A204.1 (cell line): ENCODE measurements at regions not wholly inside any gene's neighbourhood (a gene's known extent, or its start where the extent isn't known, plus 50 kb on each side); places are given as distances from the start of the nearest gene placed in this dataset.
A peak's percentile ranks its signal among the peaks of the same experiment; 100 is the strongest.
"Not testable (repeated sequence)": the region's sequence is repeated elsewhere in the genome, so short reads cannot be mapped to it uniquely, and the experiment has no call there.

ENCODE experiments used
- FAIRE-seq: peaks from 2 replicates; lab custom pipeline; 2012; peaks lifted over from hg19 to GRCh38; lab: Jason Lieb, UNC

DNA sequence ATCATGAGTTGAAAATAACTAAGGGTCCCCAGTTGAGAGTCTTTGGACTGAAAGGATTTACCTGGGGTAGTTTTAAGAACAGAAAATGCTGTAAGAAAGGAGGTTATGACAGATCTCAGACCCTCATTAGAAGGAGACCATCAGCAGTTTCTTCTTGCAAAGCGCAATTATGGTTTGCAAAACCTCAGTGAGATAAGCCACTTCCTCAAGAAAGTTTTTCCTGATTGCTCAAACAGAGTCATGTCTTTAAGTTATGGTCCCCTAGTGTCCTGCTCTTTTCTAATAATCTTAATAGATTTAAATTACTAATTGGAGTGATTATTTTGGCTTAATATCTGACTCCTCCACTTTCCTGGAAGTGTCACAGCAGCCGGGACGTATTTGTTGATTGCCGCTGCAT, 293.2 kb upstream of the KLF4 start:
- no peak for FAIRE-seq

DNA sequence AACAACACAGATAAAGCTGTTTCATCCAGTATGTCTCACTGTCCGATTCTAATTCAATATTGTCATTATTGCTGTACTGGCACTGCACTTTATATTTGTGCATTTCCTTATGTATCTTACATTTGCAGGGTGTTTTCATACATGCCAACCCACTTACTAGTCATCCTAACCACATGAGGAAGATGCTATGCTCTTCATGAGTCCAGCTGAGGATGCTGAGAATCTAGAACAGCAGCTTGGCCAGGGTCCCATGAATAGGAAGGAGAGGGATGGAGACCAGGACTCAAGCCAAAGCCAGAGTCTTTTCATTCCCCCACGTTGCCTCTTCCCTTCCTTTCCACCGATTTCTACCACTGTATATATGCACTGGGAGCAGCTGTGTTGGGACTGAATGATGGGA, 292.8 kb upstream of the KLF4 start:
- FAIRE-seq, result no peak

DNA sequence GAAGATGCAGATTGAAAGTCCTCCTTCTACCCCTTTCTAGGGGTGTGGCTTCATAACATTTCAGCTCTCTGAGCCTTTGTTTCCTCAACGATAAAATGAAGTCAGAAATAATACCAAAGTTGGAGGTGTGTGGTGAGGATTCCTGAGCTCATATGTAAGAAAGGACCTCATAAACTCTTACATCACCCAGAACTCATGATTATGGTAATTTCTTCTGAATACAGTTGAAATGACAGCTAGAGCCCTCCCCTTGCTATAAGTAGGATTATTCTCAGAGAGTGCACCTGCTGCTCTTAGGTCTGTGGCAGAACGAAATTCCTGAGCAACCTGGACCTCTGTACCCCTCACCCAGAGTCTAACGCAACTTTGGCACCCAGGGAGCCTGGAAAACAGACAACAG, 291.4 kb upstream of the KLF4 start:
- FAIRE-seq, result no peak

DNA sequence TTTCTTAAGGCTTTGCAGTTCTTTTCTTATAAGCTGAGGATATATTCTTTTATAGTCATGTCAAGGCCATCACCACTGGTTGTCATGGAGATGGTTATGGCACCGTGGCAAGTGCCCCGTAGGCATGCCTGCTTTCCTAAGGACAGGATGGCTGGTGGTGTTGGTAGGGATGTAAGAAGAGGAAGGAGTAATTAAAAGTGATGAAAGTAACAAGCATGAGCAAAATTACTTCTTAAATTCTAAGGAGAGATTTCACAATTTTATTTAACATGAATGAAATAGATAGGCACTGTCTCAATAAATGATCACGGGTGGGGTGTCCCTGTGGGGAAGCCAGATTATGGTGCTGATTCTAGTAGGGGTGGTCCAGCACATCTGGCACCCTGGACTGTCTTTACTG, 290.2 kb upstream of the KLF4 start:
- no peak for FAIRE-seq

DNA sequence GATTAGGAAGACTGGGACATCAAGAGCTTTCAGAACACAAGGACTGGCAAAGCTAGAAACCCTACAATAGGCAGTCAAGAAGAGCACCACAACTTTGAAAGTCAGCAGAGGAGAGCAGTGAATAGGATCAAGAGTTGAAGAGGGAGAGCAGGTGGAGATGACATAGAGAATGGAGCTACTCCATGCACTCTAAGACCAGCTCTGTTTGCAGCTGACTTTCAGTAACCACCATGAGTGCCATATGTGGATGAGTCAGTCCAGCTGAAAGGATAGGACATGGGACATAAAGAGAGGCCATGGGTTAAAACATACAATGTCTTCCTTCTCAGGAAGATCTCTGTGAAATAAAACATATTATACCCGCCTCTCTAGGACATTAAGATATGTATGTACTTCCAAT, 289.1 kb upstream of the KLF4 start:
- FAIRE-seq, result no peak

DNA sequence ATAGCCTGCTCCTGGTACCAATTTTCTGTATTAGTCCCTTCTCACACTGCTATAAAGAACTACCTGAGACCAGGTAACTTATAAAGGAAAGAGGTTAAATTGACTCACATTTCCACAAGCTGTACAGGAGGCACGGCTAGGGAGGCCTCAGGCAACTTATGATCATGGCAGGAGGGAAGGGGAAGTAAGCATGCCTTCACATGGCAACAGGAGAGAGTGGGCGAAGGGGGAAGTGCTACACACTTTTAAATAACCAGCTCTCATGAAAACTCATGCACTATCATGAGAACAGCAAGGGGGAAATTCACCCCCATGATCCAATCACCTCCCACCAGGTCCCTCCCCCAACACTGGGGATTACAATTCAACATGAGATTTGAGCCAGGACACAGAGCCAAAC, 284.5 kb upstream of the KLF4 start:
- FAIRE-seq, result not testable (repeated sequence)

DNA sequence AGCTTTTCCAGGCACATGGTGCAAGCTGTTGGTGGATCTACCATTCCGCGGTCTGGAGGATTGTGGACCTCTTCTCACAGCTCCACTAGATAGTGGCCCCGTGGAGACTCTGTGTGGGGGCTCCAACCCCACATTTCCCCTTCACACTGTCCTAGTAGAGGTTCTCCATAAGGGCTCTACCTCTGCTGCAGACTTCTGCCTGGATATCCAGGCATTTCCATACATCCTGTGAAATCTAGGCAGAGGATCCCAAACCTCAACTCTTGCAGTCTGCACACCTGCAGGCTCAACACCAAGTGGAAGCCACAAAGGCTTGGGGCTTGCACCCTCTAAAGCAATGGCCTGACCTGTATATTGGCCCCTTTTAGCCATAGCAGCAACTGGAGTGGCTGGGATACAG, 283.4 kb upstream of the KLF4 start:
- FAIRE-seq, result no peak

DNA sequence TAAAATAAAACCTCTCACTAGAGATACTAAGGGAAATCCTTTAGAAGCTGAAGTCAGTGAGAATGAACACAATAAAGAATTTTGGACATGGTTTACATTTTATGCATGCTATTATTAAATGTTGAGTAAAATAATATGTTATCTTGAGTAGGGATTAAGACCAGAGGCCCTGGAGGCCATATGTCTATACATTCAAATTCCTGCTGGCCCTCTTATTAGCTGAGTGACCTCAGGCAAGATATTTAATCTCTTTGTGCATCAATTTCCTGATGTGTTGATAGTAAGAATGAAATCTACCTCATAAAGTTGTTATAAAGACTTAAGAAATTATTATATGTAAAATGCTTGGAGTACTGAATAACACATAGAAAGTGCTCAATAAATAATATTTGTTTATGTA, 281.1 kb upstream of the KLF4 start:
- FAIRE-seq, result no peak

DNA sequence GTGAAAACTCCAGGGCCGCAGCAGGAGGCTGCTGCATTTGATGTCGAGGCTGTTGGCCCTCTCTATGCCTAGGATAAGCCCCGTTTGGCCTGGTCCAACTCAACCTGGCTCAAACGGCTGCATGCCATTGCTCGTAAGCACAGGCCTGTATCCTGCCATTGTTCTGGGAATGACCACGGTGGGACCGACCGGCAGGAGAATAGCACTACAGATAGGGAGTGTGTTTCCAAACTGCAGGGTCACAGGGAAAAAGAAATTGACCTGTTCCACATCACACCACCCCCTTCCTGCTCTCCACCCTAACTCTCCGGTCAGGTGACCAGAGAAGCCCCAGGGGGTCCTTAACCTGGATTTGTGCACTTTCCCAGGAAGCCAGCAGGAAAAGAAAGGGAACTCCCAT, 278.7 kb upstream of the KLF4 start:
- no peak for FAIRE-seq

DNA sequence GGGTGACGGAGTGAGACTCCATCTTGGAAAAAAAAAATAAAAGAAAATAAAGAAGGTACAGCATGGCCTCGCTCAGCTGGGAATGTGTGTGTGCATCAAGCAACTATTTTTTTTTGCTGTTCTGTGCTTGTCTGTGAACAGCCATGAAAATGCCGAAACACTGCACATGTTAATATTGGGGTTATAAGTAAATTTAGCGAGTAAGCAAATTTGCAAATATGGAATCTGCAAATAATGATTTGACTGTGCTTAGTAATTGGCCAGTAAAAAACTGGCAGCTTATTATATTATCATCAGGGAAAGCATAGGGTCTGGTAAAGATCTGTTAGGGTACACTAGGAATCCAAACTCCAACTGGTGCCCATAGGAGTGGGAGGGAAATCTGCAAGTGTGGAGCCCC, 278.1 kb upstream of the KLF4 start:
- no peak for FAIRE-seq

DNA sequence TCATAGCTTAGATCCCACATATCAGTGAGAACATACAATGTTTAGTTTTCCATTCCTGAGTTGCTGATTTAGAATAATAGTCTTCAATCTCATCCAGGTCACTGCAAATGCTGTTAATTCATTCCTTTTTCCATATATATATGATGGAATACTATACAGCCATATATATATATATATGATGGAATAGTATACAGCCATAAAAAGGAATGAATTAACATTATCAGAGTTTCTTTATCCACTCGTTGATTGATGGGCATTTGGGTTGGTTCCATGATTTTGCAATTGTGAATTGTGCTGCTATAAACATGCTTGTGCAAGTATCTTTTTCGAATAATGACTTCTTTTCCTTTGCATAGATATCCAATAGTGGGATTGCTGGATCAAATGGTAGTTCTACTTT, 273.9 kb upstream of the KLF4 start:
- FAIRE-seq, result not testable (repeated sequence)

DNA sequence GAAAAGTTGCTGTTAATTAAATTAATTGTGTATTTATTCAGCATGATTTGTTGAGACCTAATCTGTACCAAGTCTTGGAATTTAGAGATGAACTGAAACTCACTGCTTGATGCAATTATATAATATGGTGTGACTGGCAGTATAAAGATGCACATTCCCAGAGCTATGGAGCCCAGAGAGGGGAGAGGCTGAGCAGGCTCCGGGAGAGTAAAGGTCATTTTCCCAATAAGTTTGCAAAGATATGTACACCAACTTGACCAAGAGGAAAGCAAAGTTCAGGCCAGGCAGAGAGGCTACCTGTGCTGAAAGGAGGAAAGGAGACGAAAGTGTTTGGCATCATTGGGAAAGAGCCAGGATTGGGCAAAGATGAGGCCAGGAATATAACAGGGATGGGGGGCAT, 271.7 kb upstream of the KLF4 start:
- no peak for FAIRE-seq

DNA sequence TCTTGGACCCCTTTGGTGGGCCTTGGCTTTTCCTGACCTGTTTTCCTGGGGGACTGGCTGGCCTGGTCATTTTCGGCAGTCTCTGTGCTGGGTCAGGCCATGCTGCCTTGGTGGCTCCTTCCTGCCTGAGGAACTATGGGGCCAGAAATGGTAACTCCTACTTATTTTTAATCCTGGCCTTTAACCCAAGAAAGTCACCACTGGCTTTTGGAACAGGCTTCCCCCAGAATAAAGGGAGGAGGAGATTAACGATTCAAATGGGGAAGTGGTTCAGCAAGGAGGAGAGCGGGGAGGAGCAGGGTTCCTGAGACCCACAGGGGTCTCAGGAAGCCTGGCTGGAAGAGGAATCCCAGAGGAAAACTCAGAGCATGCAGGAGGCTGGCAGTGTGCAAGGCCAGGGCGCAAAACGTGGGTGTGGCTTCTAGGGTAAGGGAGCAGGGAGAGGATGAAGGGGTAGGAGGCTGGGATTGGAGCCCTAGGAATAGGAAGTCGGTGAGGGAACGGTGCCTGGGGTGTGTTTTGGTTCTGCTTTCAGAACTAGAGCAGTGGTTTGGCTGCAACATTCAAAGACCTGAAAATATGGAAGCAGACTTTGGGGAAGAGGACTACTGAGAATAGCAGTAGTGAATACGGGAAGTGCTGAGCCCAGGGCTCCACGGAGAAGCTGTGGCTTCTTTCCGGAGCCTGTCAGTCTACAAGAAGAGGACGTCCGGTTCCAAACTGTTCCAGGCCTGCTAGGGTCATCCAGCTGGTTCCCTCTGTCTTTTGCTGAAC, 271.1 kb upstream of the KLF4 start:
- no peak for FAIRE-seq

DNA sequence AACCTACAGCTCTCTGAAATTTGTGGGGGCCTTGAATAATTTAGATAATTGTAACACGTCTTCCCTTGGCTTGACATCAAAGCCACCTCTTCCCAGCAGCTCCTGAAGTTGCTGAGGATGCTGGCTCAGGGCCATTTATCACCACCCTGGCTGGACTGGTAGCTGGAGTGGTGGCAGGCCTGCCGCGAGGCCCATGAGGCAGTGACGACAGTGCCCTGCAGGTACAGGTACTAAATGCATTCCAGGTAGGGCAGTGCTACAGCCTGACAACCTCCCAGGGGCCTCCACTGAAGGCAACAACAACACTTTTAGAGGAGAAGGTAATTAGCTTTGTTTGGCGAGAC, 270.2 kb upstream of the KLF4 start:
- FAIRE-seq, result no peak

DNA sequence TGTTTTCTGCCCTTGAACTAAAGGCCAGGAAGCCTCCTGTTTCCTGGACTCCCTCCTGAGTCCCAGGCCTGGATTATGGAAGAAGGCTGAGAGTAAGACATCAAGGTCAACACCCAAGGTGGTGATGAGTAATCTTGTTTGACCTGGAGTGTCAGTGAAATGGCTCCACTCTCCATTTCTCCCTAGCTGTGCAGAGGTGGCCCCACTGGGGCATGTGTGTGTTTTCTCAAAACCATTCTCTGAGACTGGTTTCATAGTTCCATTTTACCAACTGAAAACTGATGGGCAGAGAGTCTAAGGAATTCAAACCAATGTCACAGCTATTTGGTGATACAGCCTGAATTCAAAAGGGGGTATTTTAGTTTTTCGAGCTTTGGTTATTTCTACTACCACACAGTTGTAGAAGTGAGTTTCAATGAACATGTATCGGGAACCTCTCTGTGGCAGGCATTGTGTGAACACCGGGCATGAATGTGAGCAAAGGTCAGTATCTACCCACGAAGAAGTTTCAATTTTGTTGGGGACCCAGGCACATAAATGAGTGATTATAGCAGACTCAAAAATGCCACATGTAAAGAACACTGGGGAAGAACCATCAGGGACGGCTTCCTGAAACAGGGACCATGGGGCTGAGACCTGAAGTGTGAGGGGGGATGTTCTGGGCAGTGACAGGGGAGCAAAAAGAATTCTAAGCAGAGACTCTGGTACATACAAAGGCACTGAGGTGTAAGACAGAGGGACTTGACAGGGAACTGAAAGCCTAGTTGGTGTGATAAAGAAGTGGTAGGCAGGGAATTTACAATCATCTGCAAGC, 269.6 kb upstream of the KLF4 start:
- FAIRE-seq, result no peak

DNA sequence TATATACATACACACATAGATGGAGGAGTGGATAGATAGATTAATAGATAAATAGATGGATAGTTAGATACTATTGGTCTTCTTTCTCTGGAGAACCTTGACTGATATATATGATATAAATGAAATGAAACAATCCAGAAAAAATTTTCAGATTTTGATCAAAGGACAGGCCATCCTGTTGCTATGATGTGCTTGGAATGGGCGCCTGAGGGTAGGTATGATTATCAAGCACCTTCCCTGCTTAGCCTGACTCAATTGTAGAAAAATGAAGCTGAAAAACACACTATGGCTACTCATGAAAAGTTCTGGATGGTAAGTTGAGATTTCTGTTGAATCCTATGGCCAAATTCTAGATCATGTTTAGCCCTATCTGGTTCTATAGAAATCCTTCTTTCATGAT, 266.5 kb upstream of the KLF4 start:
- no peak for FAIRE-seq

DNA sequence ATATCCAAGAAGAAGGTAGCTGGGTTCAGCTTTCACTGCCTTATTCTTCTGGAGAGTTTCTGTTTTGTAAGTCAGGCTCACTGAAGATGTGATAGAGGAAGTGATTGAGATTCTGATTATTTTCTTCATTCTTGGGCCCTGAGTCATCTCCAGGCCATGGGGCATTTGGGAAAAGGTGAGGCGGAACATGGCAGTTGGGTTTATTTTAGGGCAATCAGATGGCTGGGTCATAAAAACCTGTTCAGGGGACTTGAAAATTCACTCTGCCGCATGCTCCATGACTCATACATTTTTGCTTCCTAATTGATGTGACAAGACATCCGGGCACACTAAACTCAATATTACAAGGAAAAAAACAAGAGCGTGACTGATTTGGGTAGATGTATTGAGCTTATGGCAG, 265.7 kb upstream of the KLF4 start:
- FAIRE-seq, result no peak

DNA sequence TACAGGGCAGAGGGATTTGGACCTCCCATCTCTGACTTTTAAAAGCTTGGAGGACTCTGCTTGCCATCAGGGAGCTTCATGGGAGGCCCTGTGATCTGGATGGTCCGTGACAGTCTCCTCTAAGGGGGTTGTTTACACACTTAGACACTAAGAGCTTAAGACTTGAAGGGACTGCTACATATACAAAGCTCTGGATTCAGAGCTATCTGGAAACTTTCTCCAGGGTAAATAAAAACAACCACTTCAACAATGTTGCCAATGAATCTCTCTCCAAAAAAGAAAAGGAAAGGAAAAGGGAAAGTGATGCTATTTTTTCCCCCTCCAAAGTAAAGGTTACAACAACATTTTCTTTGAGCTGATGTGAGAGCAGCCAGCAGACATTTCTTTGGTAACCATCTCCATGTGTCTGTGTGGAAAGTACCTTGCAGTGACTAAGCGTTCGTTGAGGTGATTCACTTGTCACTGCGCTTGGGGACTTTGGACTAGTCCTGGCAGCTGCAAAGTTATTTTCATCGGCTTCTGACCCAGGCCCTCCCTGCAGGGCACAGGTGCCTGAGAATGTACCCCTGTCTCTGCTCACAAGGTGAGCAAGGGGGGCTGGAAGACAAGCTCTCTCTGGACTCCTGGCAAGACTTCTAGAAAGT, 262.1 kb upstream of the KLF4 start:
- FAIRE-seq, result no peak

DNA sequence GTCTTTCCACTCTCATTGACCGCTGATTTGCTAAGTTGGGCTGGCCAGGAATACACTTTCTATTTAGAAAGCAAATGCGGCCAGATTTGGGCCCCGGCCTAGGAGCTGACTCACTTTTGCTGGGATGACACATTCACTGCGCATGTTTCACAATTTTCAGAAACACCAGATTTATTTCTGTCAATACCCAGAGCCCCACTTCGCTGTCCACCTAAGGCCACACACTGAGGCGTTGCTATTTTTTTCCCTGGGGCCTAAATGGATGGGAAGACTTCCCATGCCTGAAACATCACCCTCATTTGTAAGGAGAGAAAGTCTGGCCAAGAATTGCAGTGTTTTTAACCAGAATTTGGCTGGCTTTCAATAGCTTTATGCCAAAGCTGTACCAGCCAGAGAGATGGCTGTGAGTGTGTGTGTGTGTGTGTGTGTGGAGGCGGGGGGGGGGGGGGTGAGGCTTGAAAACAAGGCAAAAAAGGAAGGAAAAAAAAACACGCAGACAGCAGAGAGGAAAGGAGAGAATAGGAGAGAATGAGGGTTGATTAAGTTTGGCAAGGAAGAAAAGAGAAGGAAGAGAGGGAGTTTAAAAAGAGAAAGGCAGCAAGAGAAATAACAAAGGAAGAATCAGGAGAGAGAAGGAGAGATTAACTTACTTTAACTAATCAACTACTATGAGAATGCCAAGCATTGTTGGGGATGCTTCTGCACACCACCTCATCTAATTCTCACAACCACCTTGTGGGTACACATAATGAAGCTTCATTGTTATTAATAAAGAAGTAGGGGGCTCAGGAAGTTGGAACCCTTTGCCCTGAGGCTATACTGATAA, 261.4 kb upstream of the KLF4 start:
- FAIRE-seq, result peak; percentile 77

DNA sequence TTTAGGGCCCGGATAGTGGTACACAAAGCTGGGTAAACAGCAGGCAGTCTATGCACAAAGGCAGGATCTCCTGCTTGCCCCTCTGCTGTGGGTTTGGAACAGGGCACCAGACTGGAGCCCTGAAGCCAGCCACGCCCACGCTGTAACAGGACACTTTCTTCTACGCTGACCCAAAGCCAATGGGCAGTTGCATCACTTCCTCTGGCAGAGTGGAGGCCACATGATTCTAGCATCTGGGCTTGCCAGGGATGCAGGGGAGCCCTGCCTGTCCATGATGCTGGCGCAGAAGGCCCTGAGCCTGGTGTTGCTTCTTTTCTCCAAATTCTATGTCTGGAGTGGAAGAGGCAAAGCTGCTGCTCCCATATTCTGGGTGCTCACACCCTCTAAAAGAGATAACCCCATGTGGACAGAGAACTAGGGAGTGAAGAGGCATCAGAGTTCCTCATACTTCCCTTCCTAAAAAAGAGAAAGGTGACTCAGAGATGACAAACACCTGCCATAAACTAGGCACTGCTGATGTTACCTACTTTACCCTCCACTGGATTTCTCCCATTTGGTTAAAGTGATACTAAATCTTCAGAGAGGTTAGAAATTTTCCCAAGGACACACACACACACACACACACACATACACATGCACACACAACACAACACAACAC, 260.3 kb upstream of the KLF4 start:
- no peak for FAIRE-seq

DNA sequence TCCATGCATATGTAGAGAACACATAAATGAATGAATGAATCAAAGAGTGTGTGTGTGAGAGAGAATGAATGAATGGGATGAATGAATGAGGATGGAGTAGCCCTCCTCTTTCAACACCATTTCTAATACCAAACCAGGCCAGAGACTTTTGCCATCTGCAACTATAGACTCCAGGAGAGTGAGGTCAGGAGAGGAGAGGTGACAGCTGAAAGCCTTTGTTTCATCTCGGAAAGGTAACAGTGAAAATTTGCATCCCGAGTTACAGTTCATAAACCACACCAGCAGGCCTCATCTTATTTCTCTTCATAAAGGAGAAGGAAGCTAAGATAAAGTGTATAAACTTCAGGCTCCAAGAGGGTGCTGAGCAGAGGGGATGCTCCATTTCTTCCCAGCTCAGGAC, 255.3 kb upstream of the KLF4 start:
- no peak for FAIRE-seq
